GM12873 (cell line): ENCODE measurements at regions not wholly inside any gene's neighbourhood (a gene's known extent, or its start where the extent isn't known, plus 50 kb on each side); places are given as distances from the start of the nearest gene placed in this dataset.

Experiments used
- TF ChIP-seq, protein P1 (sequence below): IDR thresholded peaks from 2 replicates; pipeline ENCODE4 v1.5.1; 2012; ENCODE audit warnings: low read depth, mild to moderate bottlenecking, moderate library complexity, low read length, control low read depth; ENCODE audit not compliant: insufficient read depth; ENCODE audit errors: missing control alignments

DNA sequence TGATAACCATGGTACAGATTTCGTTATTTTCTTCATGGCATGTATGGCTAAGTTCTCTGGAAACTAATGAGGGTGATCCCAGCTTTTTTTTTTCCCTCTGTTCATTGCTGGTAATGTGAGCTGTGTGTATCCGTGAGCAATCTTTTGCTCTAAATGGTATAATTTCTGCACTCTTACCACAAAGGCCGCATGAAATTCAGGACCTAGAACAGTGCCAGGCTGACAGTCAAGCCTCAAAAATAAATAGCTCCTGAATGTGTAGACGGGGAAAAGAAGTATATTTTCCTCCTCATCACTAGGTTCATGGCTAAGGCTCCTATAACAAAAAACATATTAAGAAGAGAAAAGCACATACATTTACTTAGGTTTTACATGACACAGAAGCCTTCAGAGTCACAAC is 140.2 kb upstream of the RMST start:
- TF ChIP-seq, protein P1, sequence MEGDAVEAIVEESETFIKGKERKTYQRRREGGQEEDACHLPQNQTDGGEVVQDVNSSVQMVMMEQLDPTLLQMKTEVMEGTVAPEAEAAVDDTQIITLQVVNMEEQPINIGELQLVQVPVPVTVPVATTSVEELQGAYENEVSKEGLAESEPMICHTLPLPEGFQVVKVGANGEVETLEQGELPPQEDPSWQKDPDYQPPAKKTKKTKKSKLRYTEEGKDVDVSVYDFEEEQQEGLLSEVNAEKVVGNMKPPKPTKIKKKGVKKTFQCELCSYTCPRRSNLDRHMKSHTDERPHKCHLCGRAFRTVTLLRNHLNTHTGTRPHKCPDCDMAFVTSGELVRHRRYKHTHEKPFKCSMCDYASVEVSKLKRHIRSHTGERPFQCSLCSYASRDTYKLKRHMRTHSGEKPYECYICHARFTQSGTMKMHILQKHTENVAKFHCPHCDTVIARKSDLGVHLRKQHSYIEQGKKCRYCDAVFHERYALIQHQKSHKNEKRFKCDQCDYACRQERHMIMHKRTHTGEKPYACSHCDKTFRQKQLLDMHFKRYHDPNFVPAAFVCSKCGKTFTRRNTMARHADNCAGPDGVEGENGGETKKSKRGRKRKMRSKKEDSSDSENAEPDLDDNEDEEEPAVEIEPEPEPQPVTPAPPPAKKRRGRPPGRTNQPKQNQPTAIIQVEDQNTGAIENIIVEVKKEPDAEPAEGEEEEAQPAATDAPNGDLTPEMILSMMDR: no peak

DNA sequence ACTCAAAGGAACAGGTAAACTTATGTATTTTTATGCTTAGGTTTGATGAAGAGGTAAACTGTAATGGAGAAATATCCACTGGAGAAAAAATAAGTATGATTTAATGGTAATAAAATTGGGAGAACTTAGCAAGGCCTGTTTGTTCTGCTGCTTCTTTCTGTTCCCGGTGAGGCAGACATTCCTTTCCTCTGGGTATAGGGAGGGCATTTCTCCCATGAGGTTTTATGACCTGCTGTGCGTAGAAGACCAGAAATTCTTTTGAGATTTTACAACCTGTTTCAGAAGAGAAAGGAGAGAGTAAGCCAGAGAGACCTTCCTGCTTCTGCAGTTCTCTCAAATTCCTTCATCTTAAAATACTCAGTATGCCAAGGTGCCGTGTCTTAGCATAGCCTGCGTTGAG is 139.4 kb upstream of the RMST start:
- TF ChIP-seq, protein P1: no peak

- TF ChIP-seq, protein P1: no peak
Observed at GRCh38 chr12:97324471-97324870, 138.1 kb upstream of the RMST start.

- TF ChIP-seq, protein P1: no peak
Observed at GRCh38 chr12:97335115-97335514, 127.5 kb upstream of the RMST start.

GRCh38 chr12:97336900-97337751 is 125.5 kb upstream of the RMST start:
- TF ChIP-seq, protein P1: no peak

DNA sequence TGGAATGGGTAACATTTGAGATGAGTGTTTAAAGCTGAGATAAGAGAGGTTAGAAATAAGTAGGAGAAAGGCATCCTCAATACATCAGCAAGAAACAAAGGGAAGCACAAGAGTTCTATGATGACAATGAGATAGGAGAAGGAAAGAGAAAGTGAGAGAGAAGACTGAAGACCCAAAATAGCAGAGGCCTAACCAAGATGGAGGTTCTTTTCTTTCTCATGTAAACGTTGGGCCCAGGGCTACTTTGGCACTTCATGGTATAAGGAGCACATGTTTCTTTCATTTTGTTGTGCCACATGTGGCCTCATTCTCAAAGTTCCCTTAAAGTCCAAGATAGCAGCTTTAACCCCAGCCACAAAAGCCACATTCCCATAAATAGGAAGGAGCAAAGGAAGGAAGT is 120.5 kb upstream of the RMST start:
- TF ChIP-seq, protein P1: no peak

GRCh38 chr12:97347956-97348355 is 114.6 kb upstream of the RMST start:
- TF ChIP-seq, protein P1: no peak
